ENCODE measurements at regions not wholly inside any gene's neighbourhood (a gene's known extent, or its start where the extent isn't known, plus 50 kb on each side); places are given as distances from the start of the nearest gene placed in this dataset.
"Not testable (repeated sequence)": the region's sequence is repeated elsewhere in the genome, so short reads cannot be mapped to it uniquely, and the experiment has no call there.

DNA sequence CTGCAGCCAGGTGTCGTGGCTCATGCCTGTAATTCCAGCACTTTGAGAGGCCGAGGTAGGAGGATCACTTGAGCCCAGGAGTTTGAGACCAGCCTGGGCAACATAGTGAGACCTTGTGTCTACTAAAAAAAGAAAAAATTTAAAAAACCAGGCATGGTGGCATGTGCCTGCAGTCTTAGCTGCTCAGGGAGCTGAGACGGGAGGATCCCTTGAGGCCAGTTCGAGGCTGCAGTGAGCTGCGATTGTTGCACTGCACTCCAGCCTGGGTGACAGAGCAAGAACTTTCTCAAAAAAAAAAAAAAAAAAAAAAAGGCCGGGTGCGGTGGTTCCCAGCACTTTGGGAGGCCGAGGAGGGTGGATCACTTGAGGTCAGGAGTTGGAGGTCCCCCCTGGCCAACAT, 85.5 kb upstream of the CLDN5 start:
- not testable (repeated sequence) for TF ChIP-seq POLR2A, CTCF (IDR thresholded peaks at IDR 0.05)

All from Peyer's patch (tissue), 4 donors.